Esophagus mucosa (tissue), 1 donor: ENCODE measurements at regions not wholly inside any gene's neighbourhood (a gene's known extent, or its start where the extent isn't known, plus 50 kb on each side); places are given as distances from the start of the nearest gene placed in this dataset.
"Not testable (repeated sequence)": the region's sequence is repeated elsewhere in the genome, so short reads cannot be mapped to it uniquely, and the experiment has no call there.

Source experiments
- ATAC-seq: fragments of 200-7000 bp; cut with Tn5 transposase; one replicate; pipeline ENCODE4 v1.9.1; 2020
- donor health status: DM: yes; HTN: yes; CAD: no.

GRCh38 chr7:13105209-13105608, 417.8 kb downstream of the ARL4A start:
- ATAC-seq, result no peak

DNA sequence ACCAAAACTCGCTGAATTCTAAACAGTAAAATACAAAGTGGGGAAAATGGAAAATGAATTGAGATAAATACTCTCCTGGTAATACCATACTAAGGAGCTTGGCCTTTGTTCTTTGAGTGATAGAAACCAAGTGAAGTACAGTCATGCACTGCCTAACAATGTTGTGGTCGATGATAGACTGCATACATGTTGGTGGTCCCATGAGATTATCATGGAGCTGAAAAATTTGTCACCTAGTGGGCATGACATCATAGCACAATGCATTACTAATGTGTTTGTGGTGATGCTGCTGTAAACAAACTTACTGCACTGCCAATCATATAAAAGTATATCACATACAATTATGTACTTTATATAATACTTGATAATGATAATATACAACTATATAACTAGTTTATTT, 419.1 kb downstream of the ARL4A start:
- ATAC-seq, result no peak

- ATAC-seq, result peak; percentile 85
Observed at GRCh38 chr7:13107291-13107690, 419.9 kb downstream of the ARL4A start.

DNA sequence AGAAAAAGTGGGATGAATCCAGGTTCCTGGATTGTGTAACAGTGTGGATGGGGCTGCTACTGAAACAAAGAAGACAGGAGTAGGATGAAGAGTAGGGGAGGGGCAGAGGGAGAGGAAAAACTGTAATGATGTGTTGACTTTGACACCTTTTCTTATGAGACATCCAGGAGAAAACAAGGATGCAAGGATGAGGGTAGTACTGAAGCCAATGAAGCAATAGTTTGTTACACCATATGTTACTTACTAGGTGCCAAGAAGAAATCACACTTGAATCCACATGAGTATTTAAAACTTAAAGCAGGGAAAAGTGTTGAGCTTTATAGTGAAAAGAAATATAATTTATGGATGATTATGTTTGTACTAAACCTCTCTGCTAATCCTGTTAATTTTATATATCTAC, 420.6 kb downstream of the ARL4A start:
- ATAC-seq, result no peak

DNA sequence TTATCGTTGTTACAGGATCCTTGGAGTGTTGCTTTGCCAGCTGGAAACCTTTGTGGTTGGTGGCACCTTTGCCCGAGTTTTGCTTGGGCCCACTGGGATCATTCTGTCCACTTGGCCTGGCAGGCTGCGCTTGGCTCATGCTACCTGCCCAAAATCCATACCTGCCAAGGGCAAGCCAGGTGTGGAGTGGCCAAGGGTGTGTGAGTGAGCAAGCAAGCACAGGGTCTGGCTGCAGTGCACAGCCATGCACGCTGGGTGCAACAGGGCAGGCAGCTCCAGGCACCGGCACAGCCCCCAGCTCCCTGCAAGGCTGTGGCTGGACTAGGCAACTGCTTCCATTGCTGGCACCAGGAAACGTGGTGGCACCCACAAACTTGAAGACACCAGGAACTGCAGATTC, 421.8 kb downstream of the ARL4A start:
- no peak for ATAC-seq

- ATAC-seq, result peak; percentile 17
Observed at GRCh38 chr7:13110107-13110506, 422.7 kb downstream of the ARL4A start.

- no peak for ATAC-seq
Observed at GRCh38 chr7:13111230-13111629, 423.8 kb downstream of the ARL4A start.

GRCh38 chr7:13114240-13114639, 426.8 kb downstream of the ARL4A start:
- not testable (repeated sequence) for ATAC-seq

DNA sequence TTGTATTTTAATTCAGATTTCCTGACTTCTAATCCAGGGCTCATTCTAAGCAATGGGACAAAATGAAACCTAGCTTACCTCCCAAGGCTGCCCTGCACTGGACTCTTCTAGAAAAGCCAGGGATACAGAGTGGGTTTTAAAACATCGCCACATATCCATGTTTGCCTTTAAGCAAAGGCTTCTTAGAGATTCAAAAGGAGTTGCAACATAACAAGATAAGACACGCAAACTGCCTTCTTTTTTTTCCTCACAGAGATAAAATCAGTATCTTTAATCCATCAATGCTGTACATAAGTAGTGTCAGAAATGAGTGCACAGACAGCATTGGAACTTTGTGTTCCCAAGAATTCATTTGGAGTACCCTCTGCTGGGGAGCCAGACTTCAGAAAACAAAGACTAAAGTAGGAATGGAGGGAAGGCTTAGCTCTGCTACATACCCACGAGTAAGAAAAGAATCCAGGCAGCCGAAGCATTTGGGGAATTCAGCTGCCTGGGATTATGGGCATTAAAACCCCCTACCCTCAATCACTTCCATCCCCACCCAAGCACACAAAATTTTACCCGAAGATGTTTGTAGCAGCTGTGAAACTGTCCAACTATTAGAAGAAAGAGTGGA, 427.8 kb downstream of the ARL4A start:
- ATAC-seq, result no peak

GRCh38 chr7:13115855-13116254, 428.4 kb downstream of the ARL4A start:
- no peak for ATAC-seq

DNA sequence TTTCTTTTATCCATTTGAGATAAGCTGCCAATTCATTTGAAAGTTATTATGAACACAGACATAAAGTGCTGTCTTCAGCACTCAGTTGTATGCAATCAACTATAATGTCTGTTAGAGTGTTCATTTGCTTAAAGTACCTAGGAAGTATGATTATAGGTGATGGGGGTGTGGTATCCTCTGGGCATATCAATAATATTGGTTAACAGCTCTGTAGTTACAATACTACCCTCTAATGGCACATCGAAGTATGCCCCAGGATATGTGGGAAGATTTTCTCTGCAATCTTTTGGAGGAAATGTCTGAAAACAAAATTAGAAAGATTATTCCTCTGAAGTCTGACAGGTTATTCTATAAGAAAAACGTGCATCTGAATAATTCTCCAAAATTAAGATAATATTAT, 429.7 kb downstream of the ARL4A start:
- no peak for ATAC-seq

DNA sequence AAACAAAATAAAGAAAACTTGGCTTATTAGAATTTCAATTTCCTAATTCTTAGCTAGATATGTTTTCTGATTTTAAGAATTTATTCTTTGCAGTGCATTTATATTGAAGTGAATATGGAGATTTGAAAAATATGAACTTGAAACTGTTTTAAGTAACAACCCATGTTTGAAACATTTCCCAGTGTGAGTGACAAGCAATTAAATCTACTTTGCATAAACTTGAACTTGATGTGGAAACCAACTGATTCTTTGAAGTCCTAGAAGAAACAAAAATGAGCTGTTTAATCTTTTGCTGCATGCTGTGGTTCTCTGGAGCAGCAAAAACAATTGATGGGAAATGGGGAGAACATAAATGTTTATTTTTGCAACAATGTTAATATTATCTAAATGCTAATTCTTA, 430.2 kb downstream of the ARL4A start:
- ATAC-seq, result no peak

DNA sequence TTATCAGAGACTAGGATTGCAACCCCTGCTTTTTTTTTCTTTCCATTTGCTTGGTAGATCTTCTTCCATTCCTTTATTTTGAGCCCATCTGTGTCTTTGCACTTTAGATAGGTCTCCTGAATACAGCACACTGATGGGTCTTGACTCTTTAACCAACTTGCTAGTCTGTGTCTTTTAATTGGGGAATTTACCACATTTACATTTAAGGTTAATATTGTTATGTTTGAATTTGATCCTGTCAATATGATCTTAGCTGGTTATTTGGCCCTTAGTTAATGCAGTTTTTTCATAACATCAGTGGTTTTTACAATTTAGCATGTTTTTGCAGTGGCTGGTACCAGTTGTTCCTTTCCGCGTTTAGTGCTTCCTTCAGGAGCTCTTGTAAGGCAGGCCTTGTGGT, 437.2 kb downstream of the ARL4A start:
- not testable (repeated sequence) for ATAC-seq

DNA sequence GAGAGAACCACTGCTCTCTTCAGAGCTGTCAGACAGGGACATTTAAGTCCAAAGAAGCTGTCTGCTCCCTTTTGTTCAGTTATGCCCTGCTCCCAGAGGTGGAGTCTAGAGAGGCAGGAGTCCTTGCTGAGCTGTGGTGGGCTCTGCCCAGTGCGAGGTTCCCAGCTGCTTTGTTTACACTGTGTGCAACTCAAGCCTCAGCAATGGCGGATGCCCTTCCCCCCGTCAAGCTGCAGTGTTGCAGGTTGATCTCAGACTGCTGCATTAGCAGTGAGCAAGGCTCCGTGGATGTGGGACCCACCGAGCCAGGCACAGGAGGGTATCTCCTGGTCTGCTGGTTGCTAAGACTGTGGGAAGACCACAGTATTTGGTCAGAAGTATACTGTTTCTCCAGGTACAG, 438.9 kb downstream of the ARL4A start:
- no peak for ATAC-seq

DNA sequence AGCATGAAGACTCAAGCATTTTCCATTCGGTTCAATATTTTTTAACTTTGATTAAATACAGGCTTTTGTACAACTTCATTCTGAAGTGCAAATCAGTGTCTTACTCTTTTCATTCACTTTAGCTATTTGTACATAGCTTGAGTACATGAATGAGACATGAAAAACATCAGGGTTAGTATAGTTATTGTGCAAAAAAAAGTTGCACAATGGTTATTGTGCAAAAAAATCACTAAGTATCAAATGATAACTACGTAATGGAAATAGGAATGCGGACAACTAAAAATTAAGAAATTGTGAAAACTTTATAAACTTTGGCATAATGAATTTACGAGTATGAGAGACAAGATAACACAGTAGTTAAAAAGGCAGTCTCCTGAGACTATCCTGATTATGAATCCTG, 442.9 kb downstream of the ARL4A start:
- no peak for ATAC-seq

- not testable (repeated sequence) for ATAC-seq
Observed at GRCh38 chr7:13130906-13131305, 443.5 kb downstream of the ARL4A start.

GRCh38 chr7:13132314-13132713, 444.9 kb downstream of the ARL4A start:
- ATAC-seq, result no peak

GRCh38 chr7:13136345-13136744, 448.9 kb downstream of the ARL4A start:
- ATAC-seq, result not testable (repeated sequence)

GRCh38 chr7:13139436-13139835, 452.0 kb downstream of the ARL4A start:
- no peak for ATAC-seq

DNA sequence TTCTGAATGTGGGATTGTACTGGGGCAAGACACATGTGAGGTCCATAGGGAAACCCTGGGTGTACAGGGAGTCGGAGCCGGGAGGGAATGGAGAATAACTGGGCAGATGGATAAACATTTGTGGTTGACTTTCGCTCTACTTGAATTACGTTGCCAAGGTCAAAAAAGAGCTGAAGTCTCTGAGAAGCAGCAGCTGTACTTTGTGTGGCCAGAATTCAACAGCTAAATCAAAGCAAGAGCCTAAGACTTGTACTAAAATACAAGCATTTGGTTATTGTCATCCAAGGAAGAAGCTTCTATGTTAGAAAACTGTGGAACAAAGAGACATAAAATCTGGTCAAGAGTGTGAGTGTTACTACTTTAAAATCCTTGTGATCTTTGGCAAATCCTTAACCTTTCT, 457.2 kb downstream of the ARL4A start:
- no peak for ATAC-seq

- ATAC-seq, result no peak
Observed at GRCh38 chr7:13148548-13148947, 461.1 kb downstream of the ARL4A start.

GRCh38 chr7:13151978-13152377, 464.5 kb downstream of the ARL4A start:
- no peak for ATAC-seq

DNA sequence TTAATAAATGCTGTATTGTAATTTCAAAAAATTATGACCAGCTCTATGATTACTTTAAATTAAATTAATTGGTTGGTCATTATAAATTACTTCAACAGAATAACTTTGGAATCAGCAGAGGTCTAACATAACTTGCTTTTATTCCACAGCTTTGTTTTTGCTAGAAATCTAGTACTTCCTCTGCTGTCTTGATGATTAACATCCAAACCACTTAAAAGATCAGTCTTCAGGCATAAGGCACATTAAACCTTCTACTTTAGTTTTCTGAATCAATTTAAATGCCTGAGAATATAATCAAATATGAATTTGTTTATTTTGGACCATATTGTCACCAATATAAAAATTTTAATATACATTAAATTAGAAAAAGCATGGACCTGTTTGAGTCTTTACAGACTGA, 465.3 kb downstream of the ARL4A start:
- ATAC-seq, result no peak

GRCh38 chr7:13153266-13153665, 465.8 kb downstream of the ARL4A start:
- ATAC-seq, result no peak

GRCh38 chr7:13153742-13154141, 466.3 kb downstream of the ARL4A start:
- ATAC-seq, result no peak
